CD4-positive, CD25-positive, alpha-beta regulatory T cell (primary cell): ENCODE measurements at regions not wholly inside any gene's neighbourhood (a gene's known extent, or its start where the extent isn't known, plus 50 kb on each side); places are given as distances from the start of the nearest gene placed in this dataset.

Experiments used
- ATAC-seq, 2 donors: fragments of 150-1000 bp; cut with Tn5 transposase; one replicate each; pipeline ENCODE4 v1.10.0; 2021; ENCODE audit warnings: low read depth in 2 of 2, moderate number of reproducible peaks in 2 of 2, moderate library complexity in 1 of 2
- DNase-seq, 3 donors: peaks; one replicate each; pipeline versions ENCODE4 v3.0.0 to v3.0.0-alpha.2; 2012 to 2022; ENCODE audit warnings: mixed read lengths in 1 of 3
- H3K27ac ChIP-seq: one replicate; pipeline ENCODE4 v1.7.0; 2013; ENCODE audit warnings: mild to moderate bottlenecking, low read length; ENCODE audit not compliant: insufficient read depth, poor library complexity, severe bottlenecking
- H3K27me3 ChIP-seq: one replicate; pipeline ENCODE4 v1.7.0; 2013; ENCODE audit warnings: low read length; ENCODE audit not compliant: control insufficient read depth, insufficient read depth
- H3K36me3 ChIP-seq: one replicate; pipeline ENCODE4 v1.7.0; 2013; ENCODE audit warnings: mild to moderate bottlenecking, low read length, moderate library complexity; ENCODE audit not compliant: control insufficient read depth, insufficient read depth
- H3K4me1 ChIP-seq: 2 replicates; pipeline ENCODE4 v1.7.0; 2013; ENCODE audit warnings: mild to moderate bottlenecking, low read length; ENCODE audit not compliant: insufficient read depth, control insufficient read depth, poor library complexity, severe bottlenecking
- H3K4me3 ChIP-seq: one replicate; pipeline ENCODE4 v1.7.0; 2013; ENCODE audit warnings: low read depth, mild to moderate bottlenecking, low read length, moderate library complexity
- H3K9me3 ChIP-seq, 2 experiments: 1 replicate in 1 of 2; 2 replicates in 1 of 2; pipeline ENCODE4 v1.7.0; 2013; ENCODE audit warnings: low read length in 2 of 2, mild to moderate bottlenecking in 1 of 2, moderate library complexity in 1 of 2; ENCODE audit not compliant: control insufficient read depth in 2 of 2
- H3K27ac Mint-ChIP-seq, 3 donors: one replicate each; pipeline ENCODE4 v1.8.0; 2020 to 2022; ENCODE audit warnings: mild to moderate bottlenecking in 3 of 3, mixed read lengths in 3 of 3, moderate library complexity in 2 of 3
- H3K27me3 Mint-ChIP-seq: one replicate; pipeline ENCODE4 v1.8.0; 2022; ENCODE audit warnings: mild to moderate bottlenecking, mixed read lengths
- H3K36me3 Mint-ChIP-seq: one replicate; pipeline ENCODE4 v1.8.0; 2020; ENCODE audit warnings: mixed read lengths
- H3K4me1 Mint-ChIP-seq, 4 donors: one replicate each; pipeline ENCODE4 v1.8.0; 2020 to 2022; ENCODE audit warnings: mixed read lengths in 4 of 4, mild to moderate bottlenecking in 1 of 4
- H3K4me3 Mint-ChIP-seq, 4 donors: one replicate each; pipeline ENCODE4 v1.8.0; 2020 to 2022; ENCODE audit warnings: mild to moderate bottlenecking in 4 of 4, mixed read lengths in 4 of 4, moderate library complexity in 3 of 4
- H3K9me3 Mint-ChIP-seq, 7 donors: one replicate each; pipeline ENCODE4 v1.8.0; 2020 to 2022; ENCODE audit warnings: mixed read lengths in 7 of 7, mild to moderate bottlenecking in 3 of 7, moderate library complexity in 2 of 7

GRCh38 chr2:66762761-66763160 is 327.8 kb downstream of the MEIS1 start:
- no peaks in the 10 kb centered on the region for H3K9me3 ChIP-seq
- no peaks in the 10 kb centered on the region for H3K4me1 ChIP-seq
- no peak overlapping the region for H3K4me3 Mint-ChIP-seq
- no peak overlapping the region for H3K27ac Mint-ChIP-seq
- ATAC-seq, result no peak
- no peaks in the 10 kb centered on the region for H3K27me3 ChIP-seq
- DNase-seq, result no peak
- no peaks in the 10 kb centered on the region for H3K4me1 Mint-ChIP-seq
- H3K27ac ChIP-seq, result no peak overlapping the region
- no peaks in the 10 kb centered on the region for H3K27me3 Mint-ChIP-seq
- H3K4me3 ChIP-seq, result no peak overlapping the region
- H3K9me3 Mint-ChIP-seq, result peaks cover 0 to 14% (median 4%) of the 10 kb centered on the region in 7 donors
- H3K36me3 Mint-ChIP-seq, result no peaks in the 10 kb centered on the region
- H3K36me3 ChIP-seq, result no peaks in the 10 kb centered on the region

- no peaks in the 10 kb centered on the region for H3K27me3 Mint-ChIP-seq
- Histone ChIP-seq H3K4me3 (no peak overlapping the region), H3K27ac (no peak overlapping the region), H3K27me3 (no peaks in the 10 kb centered on the region), H3K9me3 (no peaks in the 10 kb centered on the region), H3K36me3 (no peaks in the 10 kb centered on the region), H3K4me1 (no peaks in the 10 kb centered on the region)
- no peak overlapping the region for H3K27ac Mint-ChIP-seq
- H3K4me1 Mint-ChIP-seq, result no peaks in the 10 kb centered on the region
- no peaks in the 10 kb centered on the region for H3K36me3 Mint-ChIP-seq
- H3K4me3 Mint-ChIP-seq, result no peak overlapping the region
- ATAC-seq, result no peak
- DNase-seq, result no peak
- peaks cover 0 to 7% (median 2%) of the 10 kb centered on the region in 7 donors for H3K9me3 Mint-ChIP-seq
Observed at GRCh38 chr2:66766582-66766981, 331.7 kb downstream of the MEIS1 start.

GRCh38 chr2:66771359-66771976 is 336.5 kb downstream of the MEIS1 start:
- ATAC-seq (no peak), DNase-seq (no peak)
- H3K27me3 ChIP-seq, result no peaks in the 10 kb centered on the region
- H3K9me3 ChIP-seq, result no peaks in the 10 kb centered on the region
- no peaks in the 10 kb centered on the region for H3K27me3 Mint-ChIP-seq
- peaks cover 0 to 7% (median 3%) of the 10 kb centered on the region in 7 donors for H3K9me3 Mint-ChIP-seq
- H3K27ac ChIP-seq, result no peak overlapping the region
- H3K4me1 ChIP-seq, result no peaks in the 10 kb centered on the region
- H3K36me3 Mint-ChIP-seq, result no peaks in the 10 kb centered on the region
- H3K4me1 Mint-ChIP-seq, result no peaks in the 10 kb centered on the region
- no peak overlapping the region for H3K27ac Mint-ChIP-seq
- H3K36me3 ChIP-seq, result no peaks in the 10 kb centered on the region
- no peak overlapping the region for H3K4me3 ChIP-seq
- no peak overlapping the region for H3K4me3 Mint-ChIP-seq

DNA sequence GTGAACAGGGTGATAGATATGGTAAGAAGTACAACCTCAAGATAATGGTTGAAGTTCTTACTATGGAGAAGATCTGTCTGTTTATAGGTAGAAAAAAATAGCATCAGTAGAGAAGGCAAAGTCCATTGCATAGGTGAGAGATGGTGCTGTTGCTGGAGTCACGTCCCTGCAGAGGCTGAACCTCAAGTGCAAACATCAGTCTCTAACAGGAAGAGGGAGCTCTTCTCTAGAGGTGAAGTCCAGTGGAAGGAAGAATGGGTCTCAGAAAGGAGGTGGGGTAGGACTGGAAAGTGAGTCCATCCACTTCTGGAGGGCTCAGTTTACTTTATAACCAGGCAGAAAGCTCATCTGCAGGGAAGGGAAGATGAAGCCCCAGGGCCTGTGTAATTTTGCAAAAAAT is 337.7 kb downstream of the MEIS1 start:
- DNase-seq, result no peak
- peaks cover 0 to 7% (median 2%) of the 10 kb centered on the region in 7 donors for H3K9me3 Mint-ChIP-seq

DNA sequence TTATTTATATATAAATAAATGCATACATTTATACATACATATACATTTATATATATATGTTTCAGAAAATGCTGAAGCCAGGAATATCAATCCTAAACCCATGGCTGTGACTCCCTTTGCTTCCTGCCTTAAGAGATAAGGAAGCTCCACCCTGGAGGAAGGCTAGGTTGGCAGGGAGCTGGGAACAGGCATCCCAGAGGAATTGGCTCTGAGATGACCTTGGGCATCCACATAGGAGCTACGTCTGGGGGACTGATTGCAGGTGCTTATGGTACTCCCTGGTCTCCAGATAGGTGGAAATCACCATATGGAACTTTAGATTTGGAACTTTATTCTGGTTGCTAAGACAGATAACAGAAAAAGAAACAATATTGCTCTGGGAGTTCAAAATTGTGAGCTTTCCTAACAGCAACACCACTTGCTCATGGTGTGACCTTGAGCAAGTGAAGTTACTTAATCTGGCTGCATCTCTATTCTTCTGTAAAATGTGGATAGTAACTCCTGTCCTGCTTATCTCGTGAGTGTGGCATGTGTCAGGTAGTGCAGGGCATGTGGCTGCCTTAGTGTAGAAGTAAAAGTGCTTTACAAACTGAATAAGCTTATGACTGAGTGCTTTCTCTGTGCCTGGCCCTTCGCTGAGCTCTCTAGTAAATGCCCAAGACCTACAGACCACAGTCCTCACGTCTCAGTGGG is 341.0 kb downstream of the MEIS1 start:
- Histone ChIP-seq H3K27ac (no peak overlapping the region), H3K4me1 (no peaks in the 10 kb centered on the region), H3K4me3 (no peak overlapping the region), H3K36me3 (no peaks in the 10 kb centered on the region), H3K27me3 (no peaks in the 10 kb centered on the region), H3K9me3 (no peaks in the 10 kb centered on the region)
- no peaks in the 10 kb centered on the region for H3K4me1 Mint-ChIP-seq
- H3K36me3 Mint-ChIP-seq, result no peaks in the 10 kb centered on the region
- H3K27me3 Mint-ChIP-seq, result no peaks in the 10 kb centered on the region
- no peak for DNase-seq
- H3K4me3 Mint-ChIP-seq, result no peak overlapping the region
- H3K27ac Mint-ChIP-seq, result no peak overlapping the region
- no peak for ATAC-seq
- peaks cover 0 to 16% (median 3%) of the 10 kb centered on the region in 7 donors for H3K9me3 Mint-ChIP-seq

More for the DNA sequence above, 337.7 kb downstream of the MEIS1 start:
- H3K9me3 ChIP-seq, result no peaks in the 10 kb centered on the region
- no peaks in the 10 kb centered on the region for H3K36me3 Mint-ChIP-seq
- no peaks in the 10 kb centered on the region for H3K36me3 ChIP-seq
- no peak overlapping the region for H3K27ac ChIP-seq
- no peaks in the 10 kb centered on the region for H3K27me3 ChIP-seq
- no peak for ATAC-seq
- H3K4me1 Mint-ChIP-seq, result no peaks in the 10 kb centered on the region
- H3K4me3 ChIP-seq, result no peak overlapping the region
- no peaks in the 10 kb centered on the region for H3K4me1 ChIP-seq
- H3K4me3 Mint-ChIP-seq, result no peak overlapping the region
- no peak overlapping the region for H3K27ac Mint-ChIP-seq
- H3K27me3 Mint-ChIP-seq, result no peaks in the 10 kb centered on the region

DNA sequence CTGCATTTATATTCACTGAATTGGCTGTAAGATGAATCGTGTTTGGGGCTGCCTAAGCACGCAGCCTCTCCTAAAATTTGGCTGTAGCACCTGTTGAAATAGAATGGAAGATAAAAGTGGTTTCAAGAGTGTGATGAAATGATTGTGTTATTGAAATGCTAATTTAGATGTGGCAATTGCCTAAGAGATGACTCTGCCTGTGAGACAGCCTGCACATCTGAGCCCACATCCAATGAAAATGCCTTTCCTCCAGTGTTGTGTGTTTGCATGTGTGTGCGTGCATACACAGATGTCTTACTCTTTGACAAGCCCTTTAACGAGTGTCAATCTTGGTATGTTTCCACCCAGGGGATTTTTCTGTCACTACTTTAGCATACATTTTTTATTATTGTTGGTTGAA is 346.9 kb downstream of the MEIS1 start:
- no peak overlapping the region for H3K4me3 ChIP-seq
- Mint-ChIP-seq H3K27ac (no peak overlapping the region), H3K4me3 (no peak overlapping the region), H3K36me3 (no peaks in the 10 kb centered on the region), H3K9me3 (peaks cover 0 to 23% (median 6%) of the 10 kb centered on the region in 7 donors), H3K27me3 (no peaks in the 10 kb centered on the region), H3K4me1 (no peaks in the 10 kb centered on the region)
- H3K9me3 ChIP-seq, result no peaks in the 10 kb centered on the region
- ATAC-seq (no peak), DNase-seq (no peak)
- H3K27me3 ChIP-seq, result no peaks in the 10 kb centered on the region
- no peak overlapping the region for H3K27ac ChIP-seq
- H3K4me1 ChIP-seq, result no peaks in the 10 kb centered on the region
- no peaks in the 10 kb centered on the region for H3K36me3 ChIP-seq

DNA sequence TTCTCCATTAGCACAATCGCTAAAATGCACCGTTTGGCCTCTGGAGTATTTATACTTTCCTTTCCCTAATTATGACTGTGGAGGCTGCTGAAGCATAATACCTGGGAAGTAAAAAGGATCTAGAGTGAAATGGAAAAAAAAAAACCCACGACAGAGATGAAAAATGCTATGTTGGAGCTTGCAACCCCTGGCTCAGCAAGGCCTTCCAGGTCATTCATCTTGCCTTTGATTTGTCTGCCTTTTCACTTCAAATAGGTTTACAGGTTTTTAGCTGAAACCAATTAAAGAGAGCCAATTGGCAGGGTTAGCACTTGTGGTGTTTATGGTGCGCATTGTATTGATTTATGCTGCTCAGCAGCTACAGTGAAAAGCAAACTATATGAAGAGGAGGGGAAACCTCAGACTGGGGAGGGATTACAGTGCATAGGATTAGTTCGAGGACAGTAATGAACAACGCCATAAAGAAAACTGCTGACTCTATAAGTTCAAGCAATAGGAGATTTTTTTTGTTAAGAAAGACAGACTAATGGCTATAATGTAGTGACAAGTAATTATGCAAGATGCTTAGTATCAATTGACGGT is 347.9 kb downstream of the MEIS1 start:
- Mint-ChIP-seq H3K36me3 (no peaks in the 10 kb centered on the region), H3K4me1 (no peaks in the 10 kb centered on the region), H3K4me3 (no peak overlapping the region), H3K9me3 (peaks cover 0 to 23% (median 6%) of the 10 kb centered on the region in 7 donors), H3K27me3 (no peaks in the 10 kb centered on the region), H3K27ac (no peak overlapping the region)
- no peak overlapping the region for H3K27ac ChIP-seq
- DNase-seq (no peak), ATAC-seq (no peak)
- no peaks in the 10 kb centered on the region for H3K36me3 ChIP-seq
- no peaks in the 10 kb centered on the region for H3K4me1 ChIP-seq
- no peak overlapping the region for H3K4me3 ChIP-seq
- H3K27me3 ChIP-seq, result no peaks in the 10 kb centered on the region
- no peaks in the 10 kb centered on the region for H3K9me3 ChIP-seq

DNA sequence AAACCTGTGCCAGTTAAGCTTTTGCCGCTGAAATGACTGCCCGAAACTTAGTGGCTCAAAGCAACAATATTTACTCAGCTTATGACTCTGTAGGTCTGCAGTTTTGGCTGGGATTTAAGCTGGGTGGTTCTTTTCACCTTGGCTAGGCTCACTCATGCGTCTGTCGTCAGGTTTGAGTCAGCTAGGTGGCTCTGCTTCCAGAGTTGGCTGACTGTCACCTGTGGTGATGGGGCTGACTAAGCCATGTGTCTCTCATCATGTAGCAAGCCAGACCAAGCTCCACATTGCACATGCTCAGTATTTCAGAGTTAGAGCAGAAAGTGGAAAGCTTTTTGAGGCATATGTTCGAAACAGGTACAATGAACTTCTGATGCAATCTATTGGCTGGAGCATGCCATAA is 354.8 kb downstream of the MEIS1 start:
- no peaks in the 10 kb centered on the region for H3K27me3 Mint-ChIP-seq
- no peak for ATAC-seq
- no peak overlapping the region for H3K27ac Mint-ChIP-seq

More for the DNA sequence above, 354.8 kb downstream of the MEIS1 start:
- Mint-ChIP-seq H3K36me3 (no peaks in the 10 kb centered on the region), H3K4me3 (no peak overlapping the region), H3K4me1 (no peaks in the 10 kb centered on the region), H3K9me3 (peaks cover 0 to 8% (median 2%) of the 10 kb centered on the region in 7 donors)
- no peak for DNase-seq
- no peaks in the 10 kb centered on the region for H3K27me3 ChIP-seq
- no peak overlapping the region for H3K4me3 ChIP-seq
- H3K4me1 ChIP-seq, result no peaks in the 10 kb centered on the region
- no peaks in the 10 kb centered on the region for H3K9me3 ChIP-seq
- H3K36me3 ChIP-seq, result no peaks in the 10 kb centered on the region
- H3K27ac ChIP-seq, result no peak overlapping the region
